ENCODE measurements at regions not wholly inside any gene's neighbourhood (a gene's known extent, or its start where the extent isn't known, plus 50 kb on each side); places are given as distances from the start of the nearest gene placed in this dataset.
"Not testable (repeated sequence)": the region's sequence is repeated elsewhere in the genome, so short reads cannot be mapped to it uniquely, and the experiment has no call there.

- no peaks in the 10 kb centered on the region for H3K4me1 Mint-ChIP-seq (ENCODE audit: low read depth)
These were observed 230.1 kb downstream of the RAB11FIP4 start for GRCh38 chr17:31621566-31621965.

GRCh38 chr17:31611053-31611452 is 219.6 kb downstream of the RAB11FIP4 start:
- CTCF ChIA-PET; H3K36me3 Mint-ChIP-seq (ENCODE audit: low read depth): not testable (repeated sequence)

More at GRCh38 chr17:31621566-31621965, 230.1 kb downstream of the RAB11FIP4 start:
- CTCF ChIA-PET, result interaction anchor here (0.6 to 1.1 kb wide), 3 partner anchors 79 to 634 kb away, joined by 3 read pairs; no protein-coding TSS in a partner anchor
- DNase-seq, result no peak
- intact Hi-C loops (cut with micrococcal nuclease), result no loop called here
- no peak overlapping the region for H3K4me3 Mint-ChIP-seq
- H3K9me3 Mint-ChIP-seq, result peaks cover 6% of the 10 kb centered on the region
- no peak overlapping the region for H3K27ac Mint-ChIP-seq
- H3K36me3 Mint-ChIP-seq (ENCODE audit: low read depth), result no peaks in the 10 kb centered on the region
- H3K27me3 Mint-ChIP-seq (ENCODE audit: low read depth), result peaks cover 5% of the 10 kb centered on the region

GRCh38 chr17:31609996-31610910 is 218.8 kb downstream of the RAB11FIP4 start:
- no peak for DNase-seq
- CTCF ChIA-PET, result no interaction called here
- no peaks in the 10 kb centered on the region for H3K27me3 Mint-ChIP-seq (ENCODE audit: low read depth)
- no peaks in the 10 kb centered on the region for H3K4me1 Mint-ChIP-seq (ENCODE audit: low read depth)
- no peaks in the 10 kb centered on the region for H3K36me3 Mint-ChIP-seq (ENCODE audit: low read depth)
- intact Hi-C loops (cut with micrococcal nuclease), result no loop called here
- H3K27ac Mint-ChIP-seq, result no peak overlapping the region
- no peak overlapping the region for H3K4me3 Mint-ChIP-seq
- no peaks in the 10 kb centered on the region for H3K9me3 Mint-ChIP-seq

More at GRCh38 chr17:31611053-31611452, 219.6 kb downstream of the RAB11FIP4 start:
- DNase-seq; H3K27me3 Mint-ChIP-seq (ENCODE audit: low read depth); H3K9me3 Mint-ChIP-seq; H3K4me1 Mint-ChIP-seq (ENCODE audit: low read depth); intact Hi-C loops (cut with micrococcal nuclease); H3K27ac Mint-ChIP-seq; H3K4me3 Mint-ChIP-seq: not testable (repeated sequence)

- Mint-ChIP-seq H3K4me3 (no peak overlapping the region), H3K36me3 (ENCODE audit: low read depth) (no peaks in the 10 kb centered on the region), H3K27me3 (ENCODE audit: low read depth) (no peaks in the 10 kb centered on the region), H3K4me1 (ENCODE audit: low read depth) (no peaks in the 10 kb centered on the region), H3K27ac (no peak overlapping the region), H3K9me3 (no peaks in the 10 kb centered on the region)
- intact Hi-C loops (cut with micrococcal nuclease), result no loop called here
- no peak for DNase-seq
- CTCF ChIA-PET, result no interaction called here
These were observed 217.9 kb downstream of the RAB11FIP4 start for GRCh38 chr17:31609331-31609730.

GRCh38 chr17:31608659-31609254 is 217.3 kb downstream of the RAB11FIP4 start:
- no peaks in the 10 kb centered on the region for H3K4me1 Mint-ChIP-seq (ENCODE audit: low read depth)
- H3K4me3 Mint-ChIP-seq, result no peak overlapping the region
- H3K27ac Mint-ChIP-seq, result no peak overlapping the region
- intact Hi-C loops (cut with micrococcal nuclease), result no loop called here
- no peaks in the 10 kb centered on the region for H3K36me3 Mint-ChIP-seq (ENCODE audit: low read depth)
- CTCF ChIA-PET, result no interaction called here
- H3K27me3 Mint-ChIP-seq (ENCODE audit: low read depth), result no peaks in the 10 kb centered on the region
- no peaks in the 10 kb centered on the region for H3K9me3 Mint-ChIP-seq
- no peak for DNase-seq

GRCh38 chr17:31605761-31606160 is 214.3 kb downstream of the RAB11FIP4 start:
- no peaks in the 10 kb centered on the region for H3K4me1 Mint-ChIP-seq (ENCODE audit: low read depth)
- no peak overlapping the region for H3K4me3 Mint-ChIP-seq
- CTCF ChIA-PET, result no interaction called here
- no peaks in the 10 kb centered on the region for H3K36me3 Mint-ChIP-seq (ENCODE audit: low read depth)
- no peaks in the 10 kb centered on the region for H3K27me3 Mint-ChIP-seq (ENCODE audit: low read depth)
- no peak overlapping the region for H3K27ac Mint-ChIP-seq
- DNase-seq, result no peak
- H3K9me3 Mint-ChIP-seq, result no peaks in the 10 kb centered on the region
- intact Hi-C loops (cut with micrococcal nuclease), result no loop called here

- Mint-ChIP-seq H3K9me3 (no peaks in the 10 kb centered on the region), H3K36me3 (ENCODE audit: low read depth) (no peaks in the 10 kb centered on the region), H3K4me3 (no peak overlapping the region), H3K27me3 (ENCODE audit: low read depth) (no peaks in the 10 kb centered on the region), H3K4me1 (ENCODE audit: low read depth) (no peaks in the 10 kb centered on the region), H3K27ac (no peak overlapping the region)
- intact Hi-C loops (cut with micrococcal nuclease), result no loop called here
- CTCF ChIA-PET, result no interaction called here
- DNase-seq, result no peak
These were observed 213.5 kb downstream of the RAB11FIP4 start for GRCh38 chr17:31604936-31605335.

GRCh38 chr17:31600144-31600543 is 208.7 kb downstream of the RAB11FIP4 start:
- intact Hi-C loops (cut with micrococcal nuclease); H3K36me3 Mint-ChIP-seq (ENCODE audit: low read depth); CTCF ChIA-PET; H3K27ac Mint-ChIP-seq; H3K4me3 Mint-ChIP-seq; DNase-seq; H3K4me1 Mint-ChIP-seq (ENCODE audit: low read depth); H3K9me3 Mint-ChIP-seq; H3K27me3 Mint-ChIP-seq (ENCODE audit: low read depth): not testable (repeated sequence)

- Mint-ChIP-seq H3K27me3 (ENCODE audit: low read depth) (no peaks in the 10 kb centered on the region), H3K4me1 (ENCODE audit: low read depth) (no peaks in the 10 kb centered on the region), H3K36me3 (ENCODE audit: low read depth) (no peaks in the 10 kb centered on the region), H3K4me3 (no peak overlapping the region), H3K27ac (no peak overlapping the region), H3K9me3 (no peaks in the 10 kb centered on the region)
- intact Hi-C loops (cut with micrococcal nuclease), result no loop called here
- CTCF ChIA-PET, result no interaction called here
- DNase-seq, result no peak
These were observed 207.6 kb downstream of the RAB11FIP4 start for GRCh38 chr17:31598921-31599571.

- no peak for DNase-seq
- H3K4me3 Mint-ChIP-seq, result no peak overlapping the region
- no peaks in the 10 kb centered on the region for H3K36me3 Mint-ChIP-seq (ENCODE audit: low read depth)
- CTCF ChIA-PET, result no interaction called here
- intact Hi-C loops (cut with micrococcal nuclease), result no loop called here
- no peaks in the 10 kb centered on the region for H3K9me3 Mint-ChIP-seq
- no peak overlapping the region for H3K27ac Mint-ChIP-seq
- H3K4me1 Mint-ChIP-seq (ENCODE audit: low read depth), result no peaks in the 10 kb centered on the region
- no peaks in the 10 kb centered on the region for H3K27me3 Mint-ChIP-seq (ENCODE audit: low read depth)
These were observed 206.9 kb downstream of the RAB11FIP4 start for GRCh38 chr17:31598399-31598782.

GRCh38 chr17:31597646-31598398 is 206.3 kb downstream of the RAB11FIP4 start:
- H3K9me3 Mint-ChIP-seq, result no peaks in the 10 kb centered on the region
- H3K4me1 Mint-ChIP-seq (ENCODE audit: low read depth), result no peaks in the 10 kb centered on the region
- H3K36me3 Mint-ChIP-seq (ENCODE audit: low read depth), result no peaks in the 10 kb centered on the region
- CTCF ChIA-PET, result no interaction called here
- DNase-seq, result no peak
- no peak overlapping the region for H3K27ac Mint-ChIP-seq
- no peak overlapping the region for H3K4me3 Mint-ChIP-seq
- no peaks in the 10 kb centered on the region for H3K27me3 Mint-ChIP-seq (ENCODE audit: low read depth)
- intact Hi-C loops (cut with micrococcal nuclease), result no loop called here

Data from activated naive CD4-positive, alpha-beta T cell treated with anti-CD3 and anti-CD28 coated beads for 36 hours (primary cell).